ENCODE measurements at regions not wholly inside any gene's neighbourhood (a gene's known extent, or its start where the extent isn't known, plus 50 kb on each side); places are given as distances from the start of the nearest gene placed in this dataset.
A peak's percentile ranks its signal among the peaks of the same experiment; 100 is the strongest.
"Not testable (repeated sequence)": the region's sequence is repeated elsewhere in the genome, so short reads cannot be mapped to it uniquely, and the experiment has no call there.

DNA sequence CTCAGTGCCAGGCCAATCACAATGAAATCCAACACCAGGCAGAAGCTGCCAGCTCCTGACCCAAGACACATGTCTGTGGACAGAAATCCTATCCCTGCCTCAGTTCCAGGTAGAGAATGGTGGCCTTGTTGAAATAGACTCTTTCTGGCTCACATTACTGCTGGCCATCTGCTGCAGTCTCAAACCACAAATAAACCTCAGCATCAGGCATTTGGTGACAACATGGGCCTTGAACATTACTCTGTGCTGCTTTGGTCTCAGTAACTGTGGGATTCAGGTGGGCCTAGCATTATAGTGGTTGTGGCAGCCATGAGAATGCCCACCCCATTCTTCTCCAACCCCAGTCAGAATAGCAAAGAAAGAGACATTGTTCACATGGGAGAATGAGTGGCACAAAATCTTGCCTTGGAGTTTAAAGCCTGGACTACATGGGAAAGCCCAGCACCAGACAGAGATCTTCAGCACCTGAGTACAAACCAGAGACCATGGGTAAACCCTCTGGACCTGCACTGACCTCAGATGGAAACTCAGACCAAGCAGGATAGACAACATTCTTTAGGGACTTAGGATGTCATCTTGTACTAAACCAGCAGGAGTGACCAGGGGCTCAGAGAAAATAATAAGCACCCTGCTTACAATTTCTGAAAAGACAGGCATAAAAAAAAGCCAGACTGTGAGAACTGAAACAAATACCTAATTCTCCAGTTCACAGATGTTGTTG is 50.4 kb upstream of the TRAM1L1 start:
- no peak for DNase-seq (ENCODE audit: low read depth)

DNA sequence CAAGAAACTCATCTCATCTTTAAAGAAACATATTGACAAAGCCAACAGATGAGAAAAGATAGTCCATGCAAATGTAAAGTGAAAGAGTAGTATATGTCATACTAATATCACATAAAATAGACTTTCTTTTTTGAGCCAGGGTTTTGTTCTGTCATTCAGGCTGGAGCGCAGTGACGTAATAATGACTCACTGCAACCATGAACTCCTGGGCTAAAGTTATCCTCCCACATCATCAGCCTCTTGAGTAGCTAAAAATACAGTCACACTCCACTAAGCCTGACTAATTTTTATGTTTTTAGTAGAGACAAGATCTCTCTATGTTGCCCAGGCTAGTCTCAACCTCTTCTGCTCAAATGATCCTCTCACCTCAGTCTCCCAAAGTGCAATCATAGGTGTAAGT is 51.8 kb upstream of the TRAM1L1 start:
- DNase-seq (ENCODE audit: low read depth) = peak; percentile 89

DNA sequence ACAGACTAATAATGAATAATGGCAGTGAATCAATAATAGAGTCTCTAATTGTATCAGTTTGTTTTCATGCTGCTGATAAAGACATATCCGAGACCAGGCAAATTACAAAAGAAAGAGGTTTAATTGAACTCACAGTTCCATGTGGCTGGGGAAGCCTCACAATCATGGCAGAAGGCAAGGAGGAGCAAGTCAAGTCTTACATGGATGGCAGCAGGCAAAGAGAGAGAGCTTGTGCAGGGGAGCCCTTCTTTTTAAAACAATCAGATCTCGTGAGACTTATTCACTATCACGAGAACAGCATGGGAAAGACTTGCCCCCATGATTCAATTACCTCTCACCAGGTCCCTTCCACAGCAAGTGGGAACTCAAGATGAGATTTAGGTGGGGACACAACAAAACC is 53.4 kb upstream of the TRAM1L1 start:
- not testable (repeated sequence) for DNase-seq (ENCODE audit: low read depth)

DNA sequence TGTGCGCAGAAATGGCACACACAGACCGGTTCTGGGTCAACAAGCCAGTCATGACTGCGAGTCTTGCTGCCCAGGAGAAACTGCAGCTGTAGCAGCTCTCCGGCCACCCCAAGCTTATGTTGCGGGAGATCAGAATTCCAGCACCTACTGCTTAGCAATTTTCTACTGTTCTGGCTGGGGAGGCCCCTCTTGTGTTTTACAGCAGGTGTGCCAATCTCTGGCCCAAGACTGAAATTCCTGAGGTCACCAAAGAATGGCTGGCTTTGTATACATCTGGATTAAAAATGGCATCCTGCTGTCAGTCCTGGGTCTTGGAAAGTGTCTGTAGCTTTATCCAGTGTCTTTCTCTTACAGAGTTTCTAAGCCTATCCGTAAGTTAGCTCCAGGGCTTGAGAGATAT is 68.9 kb upstream of the TRAM1L1 start:
- DNase-seq (ENCODE audit: low read depth) = no peak

DNA sequence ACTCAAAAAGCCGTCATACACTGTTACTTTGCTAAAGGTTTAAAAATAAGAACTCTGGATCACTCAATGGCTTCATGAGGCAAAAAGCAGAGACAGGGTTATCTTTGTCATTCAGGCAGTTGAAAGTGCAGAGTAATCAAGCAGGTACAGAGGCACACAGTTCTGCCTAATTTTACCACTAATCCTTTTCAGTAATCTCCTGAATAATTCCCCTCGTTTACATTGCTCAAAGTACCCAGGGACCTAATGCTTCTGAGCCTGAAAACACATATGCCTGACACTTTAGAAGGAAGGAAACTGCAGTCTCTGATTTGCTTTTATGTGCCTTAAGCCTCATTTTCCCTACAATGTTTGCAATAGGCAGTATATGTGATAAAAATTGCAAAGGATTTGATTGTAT is 71.4 kb upstream of the TRAM1L1 start:
- no peak for DNase-seq (ENCODE audit: low read depth)

DNA sequence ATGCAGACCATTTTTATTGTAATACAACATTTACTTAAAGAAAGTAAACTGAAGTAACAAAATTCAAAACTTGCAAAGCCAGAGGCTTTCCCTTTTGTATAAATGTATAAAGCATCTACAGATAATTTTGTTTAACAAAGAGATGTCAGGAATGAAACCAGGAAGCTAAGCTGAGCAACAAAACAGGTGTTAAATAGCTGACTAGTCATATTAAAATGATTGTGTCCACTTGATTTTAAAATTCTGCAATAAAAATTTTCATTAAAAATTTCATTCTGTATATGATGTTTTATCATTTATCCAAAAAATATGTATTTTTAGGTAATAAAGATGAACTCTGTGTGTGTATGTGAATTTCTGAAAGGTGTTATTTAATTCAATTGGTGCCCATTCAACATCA is 72.0 kb upstream of the TRAM1L1 start:
- no peak for DNase-seq (ENCODE audit: low read depth)

DNA sequence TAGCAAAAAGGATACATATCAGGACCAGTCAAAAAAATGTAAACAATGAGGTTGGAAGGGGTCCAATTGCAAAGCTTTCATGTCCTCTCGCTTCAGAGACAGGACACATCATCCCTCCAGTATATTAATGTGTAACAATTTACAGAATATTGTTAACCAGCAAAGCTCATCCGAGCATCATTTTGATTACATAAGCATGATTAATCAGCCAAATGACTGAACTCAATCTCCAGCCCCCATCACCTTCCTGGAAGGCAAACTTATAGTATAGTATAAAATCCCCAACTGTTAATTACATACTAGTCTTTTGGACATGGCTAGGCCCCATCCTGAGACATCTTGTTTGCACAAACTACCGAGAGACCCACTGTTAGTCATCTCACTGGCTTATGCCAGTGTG is 77.6 kb upstream of the TRAM1L1 start:
- DNase-seq (ENCODE audit: low read depth) = no peak

DNA sequence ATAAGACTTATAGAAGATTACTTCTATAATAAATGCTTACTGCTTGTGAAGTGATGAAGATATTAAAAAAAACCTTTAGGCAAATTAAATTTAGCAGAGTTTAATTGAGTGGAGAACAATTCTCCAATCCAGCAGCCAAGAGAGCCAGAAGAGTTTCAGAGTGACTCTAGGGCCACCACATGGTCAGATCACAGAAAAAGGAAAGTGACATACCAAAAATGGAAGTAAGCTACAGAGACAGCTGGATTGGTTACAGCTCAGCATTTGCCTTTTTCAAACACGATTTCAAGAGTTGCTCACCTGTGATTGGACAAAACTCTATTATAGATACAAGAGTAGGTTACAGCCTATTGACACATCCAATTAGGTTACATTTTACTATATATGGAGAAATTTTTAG is 79.0 kb upstream of the TRAM1L1 start:
- DNase-seq (ENCODE audit: low read depth) = no peak

DNA sequence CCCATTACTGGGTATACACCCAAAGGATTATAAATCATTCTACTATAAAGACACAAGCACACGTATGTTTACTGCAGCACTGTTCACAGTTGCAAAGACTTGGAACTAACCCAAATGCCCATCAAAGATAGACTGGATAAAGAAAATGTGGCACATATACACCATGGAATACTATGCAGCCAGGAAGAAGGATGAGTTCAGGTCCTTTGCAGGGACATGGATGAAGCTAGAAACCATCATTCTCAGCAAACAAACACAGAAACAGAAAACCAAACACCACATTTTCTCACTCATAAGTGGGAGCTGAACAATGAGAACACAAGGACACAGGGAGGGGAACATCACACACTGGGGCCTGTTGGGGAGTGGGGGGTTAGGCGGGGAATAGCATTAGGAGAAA is 90.0 kb upstream of the TRAM1L1 start:
- not testable (repeated sequence) for DNase-seq (ENCODE audit: low read depth)

DNA sequence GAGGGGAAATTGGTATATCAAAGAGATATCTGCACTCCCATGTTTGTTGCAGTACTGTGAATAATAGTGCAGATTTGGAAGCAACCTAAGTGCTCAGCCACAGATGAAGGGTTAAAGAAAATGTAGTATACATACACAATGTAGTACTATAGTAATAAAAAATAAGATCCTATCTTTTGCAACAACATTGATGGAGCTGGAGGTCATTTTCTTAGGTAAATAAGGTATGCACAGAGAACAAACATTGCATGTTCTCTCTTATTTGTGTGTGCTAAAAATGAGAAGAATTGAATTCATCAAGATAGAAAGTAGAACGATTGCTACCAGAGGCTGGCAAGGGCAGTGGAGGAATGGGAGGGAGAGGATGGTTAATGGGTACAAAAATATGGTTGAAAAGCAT is 117.9 kb upstream of the TRAM1L1 start:
- no peak for DNase-seq (ENCODE audit: low read depth)

DNA sequence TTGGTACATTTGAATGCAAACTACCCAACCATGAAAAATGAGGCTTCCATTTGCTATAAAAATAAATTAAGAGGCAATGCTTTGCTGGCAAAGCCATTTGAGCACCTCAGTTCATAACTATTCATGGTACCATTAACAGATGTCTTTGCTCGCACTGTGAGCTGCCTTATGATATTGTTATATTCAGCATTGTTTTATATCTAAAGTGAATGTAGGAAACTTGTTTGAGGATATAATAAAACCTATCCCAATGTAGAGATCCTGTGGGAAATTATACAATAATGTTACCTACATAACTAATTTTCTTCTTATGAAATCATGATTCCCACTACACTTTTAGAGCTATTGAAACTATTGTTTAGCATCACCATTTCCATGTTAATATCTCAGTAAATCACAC is 125.2 kb upstream of the TRAM1L1 start:
- DNase-seq (ENCODE audit: low read depth) = no peak

DNA sequence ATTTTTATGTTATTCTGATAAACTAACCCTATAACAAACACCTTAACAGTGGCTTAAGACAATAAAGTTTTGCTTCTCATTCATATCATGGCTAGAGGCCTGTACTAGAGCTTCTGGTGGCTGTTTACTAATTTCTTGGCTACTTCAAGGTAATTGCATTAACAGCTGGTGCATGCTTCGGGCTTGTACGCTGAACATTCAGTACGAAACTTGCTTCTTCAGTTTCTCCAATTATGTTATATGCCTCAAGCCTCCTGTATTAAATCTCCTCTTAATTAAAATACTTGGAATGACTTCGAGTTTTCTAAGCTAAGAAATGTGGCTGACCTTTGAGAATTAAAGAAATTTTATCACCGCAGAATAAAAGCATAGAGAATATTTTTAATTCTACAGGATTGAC is 138.9 kb upstream of the TRAM1L1 start:
- no peak for DNase-seq (ENCODE audit: low read depth)

DNA sequence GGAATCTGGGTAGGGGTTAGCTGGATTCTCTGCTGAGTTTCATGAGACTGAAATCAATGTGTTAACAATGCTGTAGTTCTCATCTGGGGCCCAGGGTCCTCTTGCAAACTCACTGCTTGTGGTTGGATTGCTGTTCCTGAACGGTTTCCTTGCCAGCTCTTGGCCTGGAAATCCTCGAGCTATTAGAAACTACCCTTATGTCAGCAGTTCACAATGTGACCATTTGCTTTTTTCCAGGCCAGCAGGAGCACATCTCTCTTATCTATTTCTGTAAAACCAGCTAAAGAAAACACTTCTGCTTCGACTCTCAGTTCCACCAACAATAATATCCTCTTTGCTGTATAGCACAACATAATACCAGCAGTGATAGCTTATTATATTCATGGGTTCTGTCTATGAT is 140.1 kb upstream of the TRAM1L1 start:
- no peak for DNase-seq (ENCODE audit: low read depth)

DNA sequence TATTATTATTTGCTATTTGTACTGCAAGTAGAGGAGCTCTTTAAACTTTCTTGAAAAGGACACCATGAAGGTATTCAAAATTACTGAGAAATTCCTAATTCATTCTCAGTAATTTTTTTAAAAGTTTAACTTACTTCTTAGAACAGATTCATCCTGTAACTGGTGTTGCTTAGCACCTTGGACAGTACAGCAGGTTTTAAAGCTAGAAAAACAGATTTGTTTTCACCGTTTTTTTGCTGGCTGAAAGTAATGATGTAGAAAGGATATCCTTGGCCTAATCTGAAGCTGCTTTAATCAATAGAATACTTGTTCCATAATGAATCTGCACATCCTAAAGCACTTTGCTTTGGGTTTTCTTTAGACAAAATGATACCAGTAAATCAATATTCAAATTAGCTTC is 142.5 kb upstream of the TRAM1L1 start:
- DNase-seq (ENCODE audit: low read depth) = no peak

DNA sequence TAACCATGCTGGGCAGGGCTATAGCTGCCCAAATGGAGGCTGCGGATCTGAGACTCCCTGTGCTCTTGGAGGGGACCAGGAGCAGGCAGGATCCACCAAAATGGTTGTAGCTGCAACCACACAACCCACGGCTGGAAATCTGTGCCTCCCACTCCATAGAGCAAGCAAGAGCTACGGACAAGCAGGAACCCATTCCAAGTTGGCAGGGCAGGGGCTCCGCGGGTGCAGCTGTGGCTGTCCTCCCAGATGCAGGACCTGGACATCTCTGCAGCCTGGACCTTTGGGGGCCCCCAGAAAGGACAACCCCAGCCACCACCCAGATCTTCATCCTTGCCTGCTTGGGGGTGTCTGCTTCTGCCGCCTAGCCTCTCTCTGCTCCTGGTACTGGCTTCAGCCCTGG is 154.1 kb upstream of the TRAM1L1 start:
- DNase-seq (ENCODE audit: low read depth) = no peak

DNA sequence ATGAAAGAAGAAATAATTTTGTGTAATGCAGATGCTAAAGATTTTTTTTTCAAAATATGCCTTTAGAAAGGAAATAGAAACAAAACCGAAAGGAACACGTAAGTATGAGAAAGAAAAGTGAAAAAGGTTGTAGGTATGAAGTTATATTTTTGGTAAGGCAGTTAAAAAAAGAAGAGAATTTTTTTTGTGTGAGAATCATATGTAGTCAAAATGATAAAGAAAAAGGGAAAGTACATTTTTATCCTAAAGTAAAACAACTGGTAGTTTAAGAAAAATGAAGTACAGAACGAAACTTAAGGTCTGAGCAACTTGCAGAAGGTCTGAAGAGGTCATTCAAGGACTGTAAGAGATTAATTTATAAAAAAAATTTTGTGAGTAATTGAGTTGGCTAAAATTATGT is 164.0 kb upstream of the TRAM1L1 start:
- no peak for DNase-seq (ENCODE audit: low read depth)

DNA sequence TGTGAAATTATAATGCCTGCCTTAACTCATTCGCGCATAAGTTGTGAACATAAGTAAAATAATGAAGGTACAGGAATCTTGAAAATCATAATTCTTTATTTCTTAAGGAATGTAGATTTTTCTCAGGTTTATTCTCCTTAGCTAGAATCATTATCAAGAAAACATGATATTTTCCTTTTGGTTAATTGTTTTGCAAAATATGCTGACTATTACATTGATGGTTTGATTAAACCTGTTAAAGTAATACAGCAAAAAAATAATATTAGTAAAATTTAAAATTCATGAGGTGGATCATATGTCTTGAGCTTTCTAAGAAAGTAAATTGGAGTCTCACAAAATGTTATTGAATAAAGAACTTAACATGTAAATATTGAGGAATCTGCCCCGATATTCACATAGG is 178.7 kb upstream of the TRAM1L1 start:
- no peak for DNase-seq (ENCODE audit: low read depth)

DNA sequence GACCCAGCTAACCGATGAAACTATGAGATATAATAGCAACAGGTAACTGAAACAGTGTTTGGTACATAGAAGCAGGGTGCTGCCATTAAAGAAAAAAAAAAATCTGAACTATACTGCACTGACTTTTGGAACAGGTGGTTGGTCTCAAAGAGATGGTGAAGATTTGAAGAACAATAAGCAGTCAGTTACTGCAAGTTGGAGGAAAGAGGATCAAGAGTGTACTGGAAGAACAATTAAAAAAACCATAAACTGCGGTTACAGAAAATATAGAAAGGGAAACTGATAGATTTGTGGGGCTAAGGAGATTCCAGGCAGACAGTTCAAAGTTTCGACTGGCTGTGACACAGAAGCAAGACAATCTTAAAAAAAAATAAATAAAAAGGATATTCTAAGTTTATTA is 181.9 kb upstream of the TRAM1L1 start:
- DNase-seq (ENCODE audit: low read depth) = no peak

DNA sequence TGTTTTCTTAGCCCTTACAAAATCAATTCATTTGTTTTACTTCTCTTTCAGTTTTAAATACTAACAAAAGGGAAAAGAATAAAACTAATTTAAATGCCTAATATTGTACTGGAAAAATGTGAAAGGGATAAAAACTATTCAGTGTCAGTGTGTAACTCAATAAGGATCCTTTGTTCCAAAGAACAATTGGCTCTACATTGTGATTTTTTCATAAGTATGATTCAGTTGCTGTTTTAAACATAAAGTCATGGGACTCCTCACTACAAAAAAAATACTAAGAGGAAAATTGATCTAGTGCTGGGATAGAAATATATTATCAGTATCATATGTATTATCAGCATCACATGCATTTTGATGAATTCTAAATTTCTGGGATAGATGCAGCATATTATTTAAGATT is 199.4 kb upstream of the TRAM1L1 start:
- no peak for DNase-seq (ENCODE audit: low read depth)

DNA sequence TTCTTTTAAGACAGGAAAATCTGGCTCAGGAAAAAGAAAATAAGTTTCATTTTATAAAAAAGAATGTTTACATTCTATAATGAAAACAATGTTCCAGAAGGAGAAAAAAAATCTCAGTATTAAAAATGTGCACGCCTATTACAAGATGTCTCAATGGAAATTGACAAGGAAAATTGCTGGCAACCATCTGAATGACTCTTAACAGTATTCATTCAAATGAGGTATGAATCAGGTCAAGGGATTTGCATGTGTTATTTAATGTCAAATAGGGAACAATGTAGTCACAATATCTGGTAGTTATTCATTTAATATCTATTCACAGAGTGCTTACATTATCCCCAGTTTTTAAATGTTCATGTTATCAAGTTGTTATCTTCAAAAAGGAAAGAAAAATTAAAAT is 208.4 kb upstream of the TRAM1L1 start:
- no peak for DNase-seq (ENCODE audit: low read depth)

DNA sequence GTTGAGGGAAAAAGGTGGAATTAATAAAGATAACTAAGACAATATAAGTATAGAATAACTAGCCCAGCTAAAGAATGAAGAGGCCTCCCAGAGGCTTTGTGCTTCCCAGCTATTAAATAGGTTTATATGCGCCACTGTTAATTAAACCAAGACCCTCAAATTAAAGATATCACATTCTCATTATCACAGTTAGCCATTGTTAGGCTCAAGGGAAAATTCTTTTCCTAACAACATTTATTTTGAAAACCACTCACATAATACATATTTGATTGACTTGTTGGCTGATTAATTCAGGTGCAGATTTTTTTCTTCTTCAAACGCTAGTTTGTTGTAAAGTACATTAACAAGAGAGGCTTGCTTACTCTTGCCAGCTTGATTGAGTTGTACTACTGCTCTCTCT is 216.8 kb upstream of the TRAM1L1 start:
- DNase-seq (ENCODE audit: low read depth) = no peak

DNA sequence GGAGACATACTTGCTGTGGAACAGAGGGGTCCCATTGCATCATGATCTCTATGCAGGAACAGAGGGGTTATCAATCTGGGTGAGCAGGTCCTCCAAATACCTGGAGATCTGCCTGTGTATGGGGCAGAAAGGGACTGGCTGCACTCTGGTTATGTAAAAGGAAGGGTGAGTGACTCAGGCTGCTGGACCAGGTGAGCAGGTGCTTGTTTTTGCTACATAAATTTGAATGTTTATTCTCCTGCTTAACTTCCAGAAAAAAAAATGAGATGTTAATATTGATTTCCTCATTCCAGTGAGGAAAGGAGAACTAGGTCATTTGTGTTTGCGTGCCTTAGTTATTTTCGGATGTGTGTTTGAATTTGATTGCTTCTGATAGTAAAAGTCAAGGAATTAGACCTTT is 225.8 kb upstream of the TRAM1L1 start:
- no peak for DNase-seq (ENCODE audit: low read depth)

DNA sequence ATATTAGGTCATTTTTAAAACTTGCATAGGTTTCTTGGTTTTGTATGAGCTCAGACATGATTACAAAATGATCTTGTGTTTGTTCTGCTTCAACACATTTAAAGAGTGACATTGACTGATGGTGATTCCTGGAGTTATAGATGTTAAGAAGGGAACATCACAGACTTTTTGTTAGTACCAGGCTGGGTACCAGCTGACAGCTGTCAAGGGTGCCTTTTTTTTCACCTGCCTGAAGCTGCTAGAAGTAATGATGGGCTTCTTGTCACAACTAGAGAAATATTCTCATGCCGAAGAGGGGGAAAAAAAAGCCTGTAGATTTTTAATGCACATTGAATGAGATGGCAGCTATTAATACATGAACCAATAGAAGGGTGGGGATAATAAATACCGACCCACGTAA is 226.6 kb upstream of the TRAM1L1 start:
- no peak for DNase-seq (ENCODE audit: low read depth)

DNA sequence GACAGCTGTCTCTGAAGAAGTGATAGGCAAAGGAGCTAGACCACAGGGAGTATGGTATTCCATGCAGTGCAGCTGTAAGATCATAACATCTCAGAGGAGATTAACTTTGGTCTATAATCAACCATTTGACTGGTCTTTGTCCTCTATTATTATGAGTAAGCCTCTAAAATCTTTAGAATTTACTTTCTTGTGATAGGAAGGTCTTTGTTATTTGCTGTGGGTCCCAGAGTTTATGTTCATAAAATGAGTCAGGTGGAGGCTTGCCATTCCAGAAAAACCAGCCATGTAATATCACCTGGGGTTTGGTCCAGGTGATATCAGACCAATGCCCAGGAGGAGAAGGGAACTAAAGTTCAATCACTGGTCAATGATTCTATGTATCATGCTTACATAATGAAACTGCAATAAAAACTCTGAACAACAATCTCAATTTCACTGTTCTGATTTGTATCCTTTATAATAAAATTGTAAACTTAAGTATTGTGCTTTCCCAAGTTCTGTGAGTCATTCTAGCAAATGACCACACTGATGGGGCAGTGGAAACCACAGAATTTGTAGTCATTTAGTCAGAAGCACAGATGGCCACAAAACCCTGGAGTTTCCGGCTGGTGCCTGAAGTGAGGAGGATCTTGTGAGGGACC is 239.6 kb upstream of the TRAM1L1 start:
- DNase-seq (ENCODE audit: low read depth) = peak; percentile 41
